ENCODE measurements at regions not wholly inside any gene's neighbourhood (a gene's known extent, or its start where the extent isn't known, plus 50 kb on each side); places are given as distances from the start of the nearest gene placed in this dataset.

DNA sequence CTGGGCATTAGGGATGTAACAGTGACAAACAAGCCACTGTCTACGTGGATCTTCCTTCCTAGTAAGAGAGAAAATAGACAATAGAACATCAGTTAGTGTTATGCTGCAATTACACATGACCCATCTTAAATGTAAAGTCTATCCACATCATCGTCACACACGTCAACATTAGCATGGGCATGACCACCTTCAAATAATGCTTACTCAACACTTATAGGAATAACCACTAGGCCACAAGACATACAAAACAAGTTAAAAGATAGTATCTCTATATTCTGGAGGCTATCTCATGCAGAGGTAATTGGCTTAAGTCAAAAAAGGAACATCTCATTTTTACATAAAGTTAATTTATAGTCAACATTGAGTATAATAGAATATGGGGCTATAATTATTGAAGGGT, 156.5 kb downstream of the MOXD1 start:
- no peak for DNase-seq (ENCODE audit: low read depth, low spot score)

DNA sequence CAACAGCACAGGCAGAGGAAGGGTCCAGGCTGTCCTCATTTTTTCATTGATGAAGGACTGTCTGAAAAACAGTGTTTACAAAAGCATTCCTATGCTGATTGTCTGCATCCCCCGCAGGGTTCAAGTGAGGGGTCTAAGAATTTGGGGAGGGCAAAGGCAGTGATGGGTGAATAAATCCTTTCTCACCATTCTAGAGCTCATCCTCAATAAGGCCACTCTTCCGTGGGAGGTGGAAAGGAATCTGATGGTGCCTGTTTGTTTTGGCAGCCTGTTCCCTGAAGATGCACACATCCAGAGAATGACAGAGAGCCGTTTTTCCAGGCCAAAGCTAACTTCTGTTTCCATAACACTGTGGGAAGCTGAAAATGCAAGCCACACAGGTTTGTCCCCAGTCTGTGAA, 164.5 kb downstream of the MOXD1 start:
- DNase-seq (ENCODE audit: low read depth, low spot score): peak; percentile 26

DNA sequence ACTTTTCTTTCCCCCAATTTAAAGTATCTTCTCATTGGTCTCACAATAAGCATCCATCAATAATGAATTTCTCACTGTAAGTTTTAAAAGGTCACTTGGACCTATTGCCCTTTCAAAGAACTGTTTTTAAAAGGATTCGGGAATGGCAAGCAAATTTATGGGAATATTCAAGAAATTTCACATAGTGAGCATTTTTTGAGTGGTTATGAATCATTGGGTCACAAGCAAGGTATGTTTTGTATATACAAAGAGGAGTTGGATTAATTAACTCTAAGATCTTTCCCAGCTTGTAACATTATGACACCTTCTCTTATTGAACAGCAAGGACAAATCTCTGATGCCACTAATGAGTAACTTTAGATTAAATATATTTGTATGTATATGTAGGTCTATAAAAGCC, 165.0 kb downstream of the MOXD1 start:
- DNase-seq (ENCODE audit: low read depth, low spot score): no peak

DNA sequence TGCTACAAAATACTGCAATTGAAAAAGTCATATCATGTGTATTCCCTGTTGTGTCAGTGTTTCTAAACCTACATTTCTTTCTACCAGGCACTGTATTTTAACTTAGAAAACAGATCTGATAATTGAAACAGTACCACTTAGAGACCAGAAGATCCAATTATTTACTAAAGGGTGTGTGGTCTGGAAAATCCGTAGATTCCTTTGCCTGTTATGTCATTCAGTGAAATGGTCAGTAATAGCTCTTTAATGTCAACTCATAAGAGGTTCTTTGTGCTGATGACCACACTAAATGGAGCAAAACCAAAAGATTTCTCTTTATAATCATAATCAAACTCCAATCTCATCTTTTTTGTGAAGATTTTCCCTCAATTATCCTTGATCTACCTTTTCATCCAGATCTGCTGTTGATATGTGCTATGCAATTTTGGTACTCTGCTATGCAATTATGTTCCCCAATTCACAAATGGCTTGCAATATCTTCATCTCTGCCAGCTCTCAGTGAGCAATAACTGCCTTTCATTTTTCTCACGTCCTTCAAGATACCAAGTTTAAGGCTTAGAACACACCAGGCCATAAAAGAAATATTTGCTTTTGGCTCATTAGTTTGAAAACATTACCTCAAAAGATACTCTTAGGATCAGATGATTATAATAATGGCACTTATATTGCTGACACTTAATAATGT, 165.5 kb downstream of the MOXD1 start:
- no peak for DNase-seq (ENCODE audit: low read depth, low spot score)

DNA sequence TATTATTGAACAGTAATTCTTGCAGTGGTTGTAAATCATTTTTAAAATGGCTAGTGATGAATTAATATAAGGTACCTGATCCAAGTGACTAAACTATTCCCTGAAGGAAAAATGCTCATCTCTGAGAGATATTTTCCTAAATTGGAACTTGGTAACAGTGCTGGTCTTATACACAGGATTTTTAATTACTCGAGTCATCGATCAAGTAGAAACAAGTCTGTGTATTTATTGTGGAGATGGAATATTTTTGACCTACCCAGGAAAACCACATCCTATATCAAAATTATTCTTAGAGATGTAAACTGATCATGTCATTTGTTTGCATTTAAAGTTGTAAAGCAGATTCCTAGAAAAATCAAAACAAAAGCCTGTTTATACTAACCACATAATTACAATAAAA, 166.9 kb downstream of the MOXD1 start:
- no peak for DNase-seq (ENCODE audit: low read depth, low spot score)

DNA sequence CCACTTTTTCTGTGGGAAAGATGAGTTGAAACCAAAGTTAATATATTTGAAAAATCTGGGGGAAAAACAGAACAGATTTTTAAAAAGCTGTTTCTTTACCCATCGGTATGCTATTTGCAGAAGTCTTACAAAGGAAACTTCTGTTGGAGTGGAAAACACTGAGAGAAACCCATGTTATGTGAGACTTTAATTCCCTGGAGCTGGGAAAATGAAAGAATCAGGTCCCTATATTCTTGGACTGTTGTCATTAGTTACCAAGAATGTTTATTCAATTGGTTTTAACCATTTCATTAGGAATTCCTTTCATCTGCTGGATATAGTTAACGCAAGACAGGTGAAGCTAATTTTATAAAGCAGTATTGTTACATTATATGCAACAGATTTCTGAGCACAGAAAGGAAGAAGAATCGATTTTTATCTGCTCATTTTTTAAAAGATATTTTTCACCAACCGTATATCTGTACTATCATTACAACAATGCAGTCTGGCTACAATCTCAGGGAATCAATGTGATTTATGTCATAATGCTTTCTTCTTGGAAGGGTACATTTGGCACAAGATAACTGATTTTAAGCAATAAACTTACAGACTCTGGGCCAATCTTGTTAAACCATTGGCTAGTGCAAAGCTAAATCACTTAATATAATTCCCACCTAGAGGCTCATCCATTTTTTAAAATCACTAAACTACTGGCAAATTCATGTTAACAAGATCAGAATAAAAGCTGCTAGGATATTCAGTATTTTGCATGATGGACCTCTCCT, 170.0 kb downstream of the MOXD1 start:
- DNase-seq (ENCODE audit: low read depth, low spot score): no peak

DNA sequence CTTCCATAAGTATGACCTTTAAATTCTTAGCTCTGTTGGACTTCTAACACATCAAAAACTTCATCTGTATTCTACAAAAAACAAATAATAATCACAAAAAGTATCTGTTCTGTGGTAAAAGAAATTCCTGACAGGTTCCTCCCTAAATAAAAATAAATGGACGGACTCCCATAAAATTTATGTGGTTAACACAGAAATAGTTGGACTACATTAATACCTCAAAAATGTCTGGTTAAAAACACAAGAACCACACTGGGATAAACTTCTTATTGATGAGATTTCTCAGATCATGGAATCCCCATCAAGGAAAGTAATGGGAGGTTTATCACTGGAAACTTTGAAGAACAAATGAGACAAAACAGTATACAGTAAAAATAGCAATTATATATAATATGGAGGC, 172.4 kb downstream of the MOXD1 start:
- DNase-seq (ENCODE audit: low read depth, low spot score): no peak

DNA sequence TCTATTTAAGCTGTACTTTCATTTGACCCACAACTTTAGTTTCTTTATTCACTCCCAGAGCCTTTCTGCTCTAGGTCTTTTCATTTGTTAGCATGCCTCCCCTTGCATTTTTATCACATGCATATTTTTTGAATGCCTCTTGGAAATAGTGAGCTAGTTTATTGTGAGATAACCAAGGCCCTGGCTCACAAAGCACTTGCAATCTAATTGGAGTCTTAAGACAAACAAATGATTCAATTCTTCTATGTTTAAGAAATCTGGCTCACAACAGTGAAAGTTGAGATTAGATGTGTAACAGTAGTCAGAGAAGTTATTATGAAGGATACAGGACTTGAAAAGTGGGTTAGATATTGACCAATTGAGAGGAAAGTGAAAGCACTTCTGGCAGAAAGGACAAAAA, 173.4 kb downstream of the MOXD1 start:
- no peak for DNase-seq (ENCODE audit: low read depth, low spot score)

DNA sequence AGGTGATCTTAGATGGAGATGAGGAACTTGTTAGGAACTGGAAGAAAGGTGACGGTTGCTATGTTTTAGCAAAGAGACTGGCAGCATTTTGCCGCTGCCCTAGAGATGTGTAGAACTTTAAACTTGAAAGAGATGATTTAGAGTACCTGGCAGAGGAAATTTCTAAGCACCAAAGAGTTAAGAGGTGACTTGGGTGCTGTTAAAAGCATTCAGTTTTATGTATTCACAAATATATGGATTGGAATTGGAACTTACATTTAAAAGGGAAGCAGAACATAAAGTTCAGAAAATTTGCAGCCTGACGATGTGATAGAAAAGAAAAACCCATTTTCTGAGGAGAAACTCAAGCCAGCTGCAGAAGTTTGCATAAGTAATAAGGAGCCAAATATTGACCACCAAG, 176.3 kb downstream of the MOXD1 start:
- DNase-seq (ENCODE audit: low read depth, low spot score): no peak

DNA sequence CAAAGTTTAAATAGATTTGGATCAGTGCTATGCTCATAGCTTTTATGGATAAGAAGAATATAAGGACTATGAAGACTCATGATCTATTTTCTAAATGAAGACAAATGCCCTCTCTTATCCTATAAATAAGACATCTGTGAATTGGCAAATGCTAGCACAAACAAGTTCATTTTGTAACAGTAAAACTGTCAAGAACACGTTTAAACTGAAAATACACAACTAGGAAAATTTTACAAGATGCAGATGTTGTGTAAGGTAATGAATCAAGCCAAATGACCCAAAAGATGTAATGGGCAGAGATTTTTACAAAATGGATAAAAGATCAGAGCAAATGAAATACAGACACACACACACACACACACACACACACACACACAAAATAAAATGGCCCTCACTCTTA, 180.5 kb downstream of the MOXD1 start:
- no peak for DNase-seq (ENCODE audit: low read depth, low spot score)

DNA sequence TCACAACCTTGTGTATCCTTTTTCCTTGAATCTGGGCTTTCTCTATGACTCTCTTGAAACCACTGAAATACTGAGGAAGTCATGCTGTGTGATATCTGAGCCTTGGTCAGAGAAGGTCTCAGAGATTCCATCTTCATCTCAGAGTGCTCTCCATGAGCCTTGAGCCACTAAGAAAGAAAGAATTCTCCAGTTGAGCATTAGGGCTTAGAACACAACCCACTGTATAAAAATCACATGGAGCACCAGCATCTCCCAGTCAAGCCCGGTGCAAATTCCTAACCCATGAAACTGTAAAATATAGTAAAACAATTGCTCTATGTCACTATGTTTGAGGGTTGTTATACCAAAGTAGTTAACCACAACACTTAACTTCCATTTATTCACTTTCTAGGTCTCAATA, 181.4 kb downstream of the MOXD1 start:
- DNase-seq (ENCODE audit: low read depth, low spot score): no peak

DNA sequence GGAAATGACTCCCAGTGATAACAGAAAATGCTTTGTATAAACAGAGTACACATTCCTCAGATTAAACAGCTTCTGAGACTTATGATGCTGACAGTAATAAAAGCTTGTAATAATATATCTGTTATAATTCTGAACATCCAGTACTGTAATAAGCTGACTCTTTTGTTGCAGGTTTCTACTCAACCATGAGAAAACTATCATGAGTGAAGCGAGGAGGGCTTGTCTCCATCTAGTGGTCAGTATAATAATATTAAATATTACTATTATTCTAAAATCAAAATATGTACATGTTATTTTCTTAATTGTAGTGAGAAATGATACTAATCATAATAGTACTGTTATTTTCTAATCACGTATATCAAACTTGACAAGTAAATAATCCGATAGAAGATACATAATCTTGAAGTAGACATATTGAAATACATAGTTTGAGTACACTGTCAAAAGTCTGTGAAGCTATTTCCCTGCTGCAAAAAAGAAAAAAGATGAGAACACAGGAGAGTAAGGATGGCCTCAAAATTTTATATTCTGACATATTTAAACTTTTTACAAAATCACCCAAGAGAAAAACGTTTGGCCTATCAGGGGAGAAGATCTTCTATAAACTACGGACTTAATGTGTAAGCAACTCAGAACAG, 183.1 kb downstream of the MOXD1 start:
- no peak for DNase-seq (ENCODE audit: low read depth, low spot score)

DNA sequence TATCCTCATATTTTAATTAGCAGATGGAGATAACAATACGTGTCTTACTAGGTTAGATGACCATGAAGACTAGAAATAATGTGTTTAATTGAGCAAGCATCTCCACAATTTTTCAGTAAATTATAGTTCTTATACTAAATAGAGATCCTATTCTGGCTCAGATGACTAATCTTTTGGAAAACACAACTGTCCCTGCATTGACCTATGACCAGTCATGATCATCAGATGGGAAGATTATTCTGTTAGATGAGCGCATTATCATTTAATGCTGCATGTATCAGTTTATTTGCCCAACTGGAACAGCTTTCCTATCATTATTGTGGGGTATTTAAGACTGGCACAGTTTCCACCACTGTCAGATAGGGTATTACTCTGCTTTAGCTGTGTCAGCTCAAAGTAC, 185.5 kb downstream of the MOXD1 start:
- no peak for DNase-seq (ENCODE audit: low read depth, low spot score)

DNA sequence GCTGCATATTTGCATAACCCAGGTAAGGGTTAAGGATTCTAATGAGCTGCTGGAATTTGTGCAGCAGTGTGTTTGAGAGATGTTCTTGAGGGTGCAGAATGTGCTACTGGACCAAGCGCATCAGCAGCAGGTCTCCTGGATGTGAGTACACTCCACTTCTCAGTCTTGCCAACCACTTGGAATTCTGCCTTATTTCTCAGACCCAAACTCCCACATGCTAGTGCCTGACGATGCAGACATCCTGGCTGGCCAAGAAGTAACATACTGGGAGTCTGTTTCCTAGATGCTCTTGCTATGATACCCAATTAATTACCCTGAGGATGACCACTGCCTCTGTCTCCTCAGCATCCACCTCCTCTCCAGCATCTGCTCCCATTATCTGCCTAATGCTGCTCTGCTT, 186.6 kb downstream of the MOXD1 start:
- no peak for DNase-seq (ENCODE audit: low read depth, low spot score)

DNA sequence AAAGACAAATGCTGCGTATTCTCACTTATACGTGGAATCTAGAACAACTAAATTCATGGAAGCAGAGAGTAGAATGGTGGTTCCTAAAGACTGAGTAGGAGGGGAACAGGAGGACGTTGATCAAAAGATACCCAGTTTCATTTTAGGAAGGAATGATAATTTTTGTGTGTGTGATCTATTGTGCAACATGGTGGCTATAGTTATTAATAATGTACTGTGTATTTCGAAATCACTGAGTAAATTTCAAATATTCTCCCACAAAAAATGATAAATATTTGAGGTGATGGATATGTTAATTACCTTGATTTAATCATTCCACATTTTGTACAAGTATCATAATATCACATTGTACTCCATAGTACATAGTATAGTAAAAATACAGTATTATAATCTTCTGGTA, 187.5 kb downstream of the MOXD1 start:
- DNase-seq (ENCODE audit: low read depth, low spot score): no peak

DNA sequence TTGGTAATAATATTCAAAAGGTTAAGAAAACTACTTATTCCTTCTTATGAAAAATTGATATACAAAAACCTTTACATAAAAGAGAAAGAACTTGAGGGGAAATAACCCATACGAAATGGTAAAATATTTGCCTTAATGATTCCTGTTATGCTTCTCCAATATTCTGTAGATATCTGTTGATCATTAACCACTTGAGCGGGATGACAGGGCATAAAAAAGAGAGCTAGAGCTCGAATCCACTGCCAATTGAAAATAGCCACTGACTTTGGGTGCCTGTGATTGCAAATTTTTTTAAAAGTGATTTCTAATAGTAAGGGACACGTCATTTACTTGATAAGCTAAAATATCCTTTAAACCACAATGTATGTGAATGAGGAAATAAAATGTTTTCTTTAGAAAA, 188.1 kb downstream of the MOXD1 start:
- no peak for DNase-seq (ENCODE audit: low read depth, low spot score)

DNA sequence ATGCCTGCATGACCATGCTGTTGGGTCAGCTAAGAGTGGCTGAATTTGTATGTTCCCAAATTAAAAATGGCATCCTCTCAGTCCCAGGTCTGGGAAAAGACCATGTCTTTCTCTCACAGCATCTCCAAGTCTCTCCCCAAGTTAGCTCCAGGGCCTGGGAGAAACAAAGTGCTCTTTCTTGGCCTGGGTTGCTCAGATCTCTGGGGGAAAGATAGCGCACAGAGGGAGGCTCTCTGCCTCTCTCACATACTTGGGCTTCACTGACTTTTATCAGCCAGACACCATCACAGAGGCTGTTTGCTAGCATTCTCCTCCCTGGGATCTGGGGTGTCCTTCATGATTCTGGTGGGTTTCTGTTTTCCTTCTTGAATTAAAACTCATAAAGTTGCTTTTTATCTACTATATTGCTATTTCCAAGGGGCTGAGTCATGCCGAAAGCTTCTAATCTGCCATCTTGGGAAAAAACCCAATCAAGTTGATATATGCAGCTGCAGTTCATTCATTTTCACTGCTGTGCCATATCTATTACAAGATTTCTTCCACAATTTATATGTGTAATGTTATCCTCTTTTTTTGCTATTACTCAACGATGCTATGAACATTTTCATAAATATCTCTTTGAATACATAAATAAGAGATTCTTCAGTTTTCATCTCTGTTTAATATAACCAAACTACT, 190.2 kb downstream of the MOXD1 start:
- DNase-seq (ENCODE audit: low read depth, low spot score): no peak

DNA sequence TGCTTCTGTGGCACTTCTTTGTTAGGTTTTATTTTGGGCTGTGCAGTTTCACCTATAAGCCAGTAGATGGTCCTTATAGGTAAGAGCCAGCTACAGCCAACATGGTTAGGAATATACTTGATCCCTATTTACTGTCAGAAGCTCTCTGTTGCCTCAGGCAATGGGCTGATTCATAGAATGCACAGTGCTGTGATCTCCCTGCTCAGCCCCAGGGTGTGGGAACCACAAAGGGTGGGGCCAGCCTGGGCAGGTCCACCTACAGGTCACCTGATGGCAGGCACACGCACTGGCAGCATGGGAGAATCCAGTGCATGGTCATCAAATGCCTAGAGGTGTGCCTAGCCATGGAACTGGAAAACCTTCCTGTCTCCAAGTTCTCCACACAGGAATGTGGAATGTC, 191.9 kb downstream of the MOXD1 start:
- no peak for DNase-seq (ENCODE audit: low read depth, low spot score)

DNA sequence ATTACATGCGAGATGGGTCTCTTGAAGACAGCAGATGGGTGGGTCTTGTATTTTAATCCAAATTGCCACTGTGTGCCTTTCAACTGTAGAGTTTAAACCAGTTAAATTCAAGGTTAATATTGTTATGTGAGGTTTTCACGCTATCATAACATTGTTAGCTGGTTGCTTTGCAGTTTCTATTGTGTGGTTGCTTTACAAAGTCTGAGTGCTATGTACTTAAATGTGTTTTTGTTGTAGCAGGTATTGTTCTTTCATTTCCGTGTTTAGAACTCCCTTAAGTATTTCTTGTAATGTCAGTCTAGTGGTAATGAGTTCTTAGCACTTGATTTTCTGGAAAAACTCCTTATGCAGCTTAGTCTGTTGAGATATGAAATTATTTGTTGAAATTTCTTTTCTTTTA, 193.3 kb downstream of the MOXD1 start:
- DNase-seq (ENCODE audit: low read depth, low spot score): no peak

DNA sequence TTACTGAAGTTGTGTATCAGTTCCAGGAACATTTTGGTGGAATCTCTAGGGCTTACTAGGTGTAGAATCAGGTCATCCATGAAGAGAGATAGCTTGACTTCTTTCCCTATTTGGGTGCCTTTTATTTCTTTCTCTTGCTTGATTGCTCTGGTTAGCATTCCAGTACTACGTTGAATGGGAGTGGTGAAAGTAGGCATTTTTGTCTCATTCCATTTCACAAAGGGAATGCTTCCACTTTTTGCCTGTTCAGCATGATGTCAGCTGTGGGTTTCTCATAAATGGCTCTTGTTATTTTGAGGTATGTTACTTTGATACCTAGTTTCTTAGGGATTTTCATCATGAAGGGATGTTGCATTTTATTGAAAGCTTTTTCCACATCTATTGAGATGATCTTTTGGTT, 195.3 kb downstream of the MOXD1 start:
- no peak for DNase-seq (ENCODE audit: low read depth, low spot score)

DNA sequence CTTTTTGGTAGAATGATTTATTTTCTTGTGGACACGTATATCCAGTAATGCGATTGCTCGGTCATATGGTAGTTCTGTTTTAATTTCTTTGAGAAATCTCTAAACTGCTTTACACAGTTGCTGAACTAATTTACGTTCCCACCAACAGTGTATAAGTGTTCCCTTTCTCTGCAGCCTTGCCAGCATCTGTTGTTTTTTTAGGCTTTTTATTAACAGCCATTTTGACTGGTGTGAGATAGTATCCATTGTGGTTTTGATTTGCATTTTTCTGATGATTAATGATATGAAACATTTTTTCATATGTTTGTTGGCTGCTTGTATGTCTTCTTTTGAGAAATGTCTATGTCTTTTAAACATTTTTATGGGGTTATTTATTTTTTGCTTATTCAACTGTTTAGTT, 196.7 kb downstream of the MOXD1 start:
- no peak for DNase-seq (ENCODE audit: low read depth, low spot score)

DNA sequence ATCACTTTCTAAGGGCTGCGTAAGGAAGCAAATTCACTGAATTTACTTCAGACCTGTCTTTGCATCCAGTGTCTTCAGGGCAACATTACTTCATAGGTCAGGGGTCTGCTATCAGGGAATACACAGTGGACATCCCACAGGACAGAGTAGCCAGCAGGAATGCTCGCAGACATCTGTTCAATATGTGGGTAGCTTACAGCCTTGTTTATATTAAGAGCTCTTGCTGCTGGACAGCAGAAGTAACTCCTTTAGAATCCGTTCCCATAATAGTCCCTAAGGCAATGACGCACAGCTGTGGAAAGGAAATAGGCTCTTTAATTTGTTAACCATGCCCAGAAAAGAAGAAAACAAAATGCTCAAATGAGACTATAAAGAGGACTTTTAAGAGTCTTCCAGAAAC, 198.7 kb downstream of the MOXD1 start:
- peak; percentile 86 for DNase-seq (ENCODE audit: low read depth, low spot score)

DNA sequence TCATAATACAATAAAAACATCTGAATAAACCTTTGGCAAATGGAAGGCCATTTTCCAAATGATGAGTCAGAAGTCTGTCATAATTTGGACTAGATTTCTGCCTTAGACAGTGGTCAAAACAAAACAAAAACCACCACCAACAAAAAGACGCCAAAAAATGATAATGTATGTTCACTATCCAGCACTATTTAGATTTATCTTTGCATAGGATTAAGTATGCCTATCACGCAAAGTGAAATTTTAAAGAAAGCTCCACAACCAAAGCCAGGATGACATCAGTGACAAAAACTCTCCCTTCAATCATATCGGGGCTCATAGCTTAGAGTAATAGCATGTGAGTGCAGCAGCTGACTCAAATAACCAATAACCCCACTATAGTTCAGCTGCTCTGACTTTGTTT, 201.9 kb downstream of the MOXD1 start:
- DNase-seq (ENCODE audit: low read depth, low spot score): peak; percentile 37
